ENCODE measurements at regions not wholly inside any gene's neighbourhood (a gene's known extent, or its start where the extent isn't known, plus 50 kb on each side); places are given as distances from the start of the nearest gene placed in this dataset.

- TF ChIP-seq CTCF (conservative IDR thresholded peaks at IDR 0.05; ENCODE audit: low read depth, low read length) (no peak), POLR2A (IDR thresholded peaks at IDR 0.05; ENCODE audit: low read depth, low read length) (no peak), SMC3 (IDR thresholded peaks at IDR 0.05; ENCODE audit: low read depth, low read length) (no peak), RFX5 (IDR thresholded peaks at IDR 0.05; ENCODE audit: low read depth, low read length) (no peak), FOS (IDR thresholded peaks at IDR 0.05; ENCODE audit: low read depth, low read length) (no peak), RCOR1 (IDR thresholded peaks at IDR 0.05; ENCODE audit: insufficient replicate concordance, low read length) (no peak), MXI1 (IDR thresholded peaks at IDR 0.05; ENCODE audit: borderline replicate concordance, low read depth, low read length) (no peak), MAZ (IDR thresholded peaks at IDR 0.05; ENCODE audit: borderline replicate concordance, low read depth, low read length) (no peak), ELK1 (IDR thresholded peaks at IDR 0.05; ENCODE audit: borderline replicate concordance, low read depth, low read length) (no peak)
Measured at GRCh38 chr13:81907787-81908372, 1567.0 kb upstream of the SPRY2 start.

All from IMR-90 (cell line).